Adrenal gland (tissue), 5 donors: ENCODE measurements at regions not wholly inside any gene's neighbourhood (a gene's known extent, or its start where the extent isn't known, plus 50 kb on each side); places are given as distances from the start of the nearest gene placed in this dataset.

Experiments used
- POLR2A ChIP-seq, 2 donors: fragments of 450-650 bp; IDR thresholded peaks; one replicate each; pipeline ENCODE4 v1.6.1; 2017; ENCODE audit warnings: antibody characterized with exemption in 2 of 2, mild to moderate bottlenecking in 2 of 2, moderate library complexity in 1 of 2
- TF ChIP-seq, protein P1 (sequence below), 6 experiments: fragments of 450-650 bp in 4 of 6; fragments of 200-600 bp in 2 of 6; sonication (generic) in 1 of 6; IDR thresholded peaks; 1 replicate in 5 of 6; 2 replicates in 1 of 6; pipeline versions ENCODE4 v1.5.1 to v1.8.0; 2016 to 2021; ENCODE audit warnings: antibody characterized with exemption in 6 of 6, mild to moderate bottlenecking in 2 of 6, moderate library complexity in 1 of 6
- donor health status: DM: no; HTN: no; CAD: no.

DNA sequence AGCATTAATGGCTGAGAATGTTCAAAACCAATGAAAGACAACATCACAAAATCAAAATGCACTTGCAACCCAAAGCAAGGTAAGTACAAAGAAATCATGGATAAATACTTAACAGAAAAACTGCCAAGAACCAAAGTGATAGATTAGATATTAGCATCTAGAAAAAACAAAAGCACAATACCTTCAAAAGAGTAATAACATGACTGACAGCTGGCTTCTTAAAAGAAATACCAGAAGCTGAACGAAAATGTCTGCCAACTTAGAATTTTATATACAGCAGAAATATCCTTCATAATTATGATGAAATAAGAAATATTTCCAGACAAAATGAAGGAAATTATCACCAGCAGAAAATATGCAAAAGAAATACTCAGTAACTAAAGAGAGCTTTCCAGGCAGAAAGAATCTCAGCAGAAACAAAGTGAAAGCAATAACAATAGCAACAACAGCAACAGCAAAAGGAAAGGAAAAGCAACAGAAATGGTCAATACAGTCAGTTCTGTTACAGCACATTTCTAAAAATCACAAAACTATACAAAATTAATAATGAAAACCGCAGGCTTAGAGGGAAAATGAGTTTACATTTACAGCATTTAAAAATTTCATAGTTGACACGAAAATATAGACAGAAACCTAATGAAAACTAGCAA is 121.5 kb upstream of the MAN1A1 start:
- TF ChIP-seq, protein P1, sequence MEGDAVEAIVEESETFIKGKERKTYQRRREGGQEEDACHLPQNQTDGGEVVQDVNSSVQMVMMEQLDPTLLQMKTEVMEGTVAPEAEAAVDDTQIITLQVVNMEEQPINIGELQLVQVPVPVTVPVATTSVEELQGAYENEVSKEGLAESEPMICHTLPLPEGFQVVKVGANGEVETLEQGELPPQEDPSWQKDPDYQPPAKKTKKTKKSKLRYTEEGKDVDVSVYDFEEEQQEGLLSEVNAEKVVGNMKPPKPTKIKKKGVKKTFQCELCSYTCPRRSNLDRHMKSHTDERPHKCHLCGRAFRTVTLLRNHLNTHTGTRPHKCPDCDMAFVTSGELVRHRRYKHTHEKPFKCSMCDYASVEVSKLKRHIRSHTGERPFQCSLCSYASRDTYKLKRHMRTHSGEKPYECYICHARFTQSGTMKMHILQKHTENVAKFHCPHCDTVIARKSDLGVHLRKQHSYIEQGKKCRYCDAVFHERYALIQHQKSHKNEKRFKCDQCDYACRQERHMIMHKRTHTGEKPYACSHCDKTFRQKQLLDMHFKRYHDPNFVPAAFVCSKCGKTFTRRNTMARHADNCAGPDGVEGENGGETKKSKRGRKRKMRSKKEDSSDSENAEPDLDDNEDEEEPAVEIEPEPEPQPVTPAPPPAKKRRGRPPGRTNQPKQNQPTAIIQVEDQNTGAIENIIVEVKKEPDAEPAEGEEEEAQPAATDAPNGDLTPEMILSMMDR (IDR thresholded peaks at IDR 0.05) = no peak
- no peak for TF ChIP-seq POLR2A (IDR thresholded peaks at IDR 0.05)
